IPS-18a (cell line): ENCODE measurements at regions not wholly inside any gene's neighbourhood (a gene's known extent, or its start where the extent isn't known, plus 50 kb on each side); places are given as distances from the start of the nearest gene placed in this dataset.

ENCODE experiments used
- H3K27ac ChIP-seq: one replicate; pipeline ENCODE4 v1.5.1; 2013; ENCODE audit warnings: low read length
- H3K27me3 ChIP-seq: one replicate; pipeline ENCODE4 v1.6.1; 2013; ENCODE audit warnings: mild to moderate bottlenecking, low read length; ENCODE audit not compliant: control insufficient read depth, insufficient read depth
- H3K36me3 ChIP-seq: one replicate; pipeline ENCODE4 v1.6.1; 2013; ENCODE audit warnings: low read depth, low read length; ENCODE audit not compliant: control insufficient read depth
- H3K4me1 ChIP-seq: one replicate; pipeline ENCODE4 v1.6.1; 2013; ENCODE audit warnings: low read depth, low read length; ENCODE audit not compliant: control insufficient read depth
- H3K4me3 ChIP-seq: one replicate; pipeline ENCODE4 v1.5.1; 2013; ENCODE audit warnings: low read length
- H3K9ac ChIP-seq: one replicate; pipeline ENCODE4 v1.6.1; 2013; ENCODE audit warnings: mild to moderate bottlenecking, low read length, moderate library complexity
- H3K9me3 ChIP-seq: one replicate; pipeline ENCODE4 v1.6.1; 2013; ENCODE audit warnings: low read depth, low read length; ENCODE audit not compliant: control insufficient read depth

- Histone ChIP-seq H3K9ac (no peak overlapping the region), H3K4me1 (no peaks in the 10 kb centered on the region), H3K27ac (no peak overlapping the region), H3K27me3 (no peaks in the 10 kb centered on the region), H3K9me3 (no peaks in the 10 kb centered on the region), H3K4me3 (no peak overlapping the region), H3K36me3 (no peaks in the 10 kb centered on the region)
Measured at GRCh38 chr14:66085224-66085623, 400.9 kb upstream of the CCDC196 start.

DNA sequence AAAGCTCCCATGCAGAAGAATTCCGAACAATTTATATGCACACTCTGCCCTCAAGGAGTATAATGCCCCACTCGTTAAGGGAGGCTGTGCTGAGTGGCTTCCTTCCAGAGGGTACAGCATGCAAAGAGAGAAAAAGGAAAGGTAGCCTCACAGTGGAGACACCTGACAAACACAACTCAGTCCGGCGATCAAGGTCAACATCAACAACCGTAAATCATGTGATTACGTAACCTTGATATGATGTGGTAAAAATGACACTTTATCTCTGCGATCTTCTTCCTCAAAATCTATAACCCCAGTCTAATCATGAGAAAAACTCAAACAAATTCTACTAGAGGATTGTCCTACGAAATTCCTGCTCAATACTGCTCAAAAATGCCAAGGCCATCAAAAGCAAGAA is 400.5 kb upstream of the CCDC196 start:
- H3K27me3 ChIP-seq: no peaks in the 10 kb centered on the region
- no peaks in the 10 kb centered on the region for H3K4me1 ChIP-seq
- H3K9ac ChIP-seq: no peak overlapping the region
- H3K36me3 ChIP-seq: no peaks in the 10 kb centered on the region
- H3K27ac ChIP-seq: no peak overlapping the region
- no peaks in the 10 kb centered on the region for H3K9me3 ChIP-seq
- H3K4me3 ChIP-seq: no peak overlapping the region

GRCh38 chr14:66087231-66087630 is 398.9 kb upstream of the CCDC196 start:
- H3K9me3 ChIP-seq: no peaks in the 10 kb centered on the region
- no peaks in the 10 kb centered on the region for H3K36me3 ChIP-seq
- H3K27me3 ChIP-seq: no peaks in the 10 kb centered on the region
- H3K9ac ChIP-seq: no peak overlapping the region
- H3K27ac ChIP-seq: no peak overlapping the region
- H3K4me3 ChIP-seq: no peak overlapping the region
- no peaks in the 10 kb centered on the region for H3K4me1 ChIP-seq

DNA sequence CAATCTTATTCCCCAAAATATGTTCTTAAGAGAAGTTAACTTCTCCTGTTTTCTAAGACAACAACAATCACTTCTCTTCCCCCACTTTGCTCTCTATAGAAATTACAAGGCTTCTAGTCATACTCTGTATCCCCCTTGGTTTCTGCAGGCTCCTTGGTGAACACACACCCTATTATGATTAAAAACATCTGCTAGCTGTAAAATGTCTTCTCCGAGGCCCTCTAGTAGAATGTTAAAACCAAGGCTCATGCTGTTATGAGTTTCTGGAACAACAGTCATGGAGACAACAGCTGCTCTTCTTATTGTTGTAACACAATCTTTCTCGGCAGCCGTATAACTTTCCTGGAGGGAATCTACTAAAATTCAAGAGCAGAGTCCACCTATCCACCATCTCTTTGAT is 397.5 kb upstream of the CCDC196 start:
- Histone ChIP-seq H3K36me3 (no peaks in the 10 kb centered on the region), H3K9ac (no peak overlapping the region)

GRCh38 chr14:66092206-66092605 is 394.0 kb upstream of the CCDC196 start:
- H3K27ac ChIP-seq: no peak overlapping the region
- H3K36me3 ChIP-seq: no peaks in the 10 kb centered on the region
- H3K9me3 ChIP-seq: no peaks in the 10 kb centered on the region
- H3K27me3 ChIP-seq: no peaks in the 10 kb centered on the region
- H3K4me3 ChIP-seq: no peak overlapping the region
- no peak overlapping the region for H3K9ac ChIP-seq
- H3K4me1 ChIP-seq: peaks cover 5% of the 10 kb centered on the region

More for the DNA sequence above, 397.5 kb upstream of the CCDC196 start:
- Histone ChIP-seq H3K9me3 (no peaks in the 10 kb centered on the region), H3K27ac (no peak overlapping the region), H3K4me3 (no peak overlapping the region), H3K27me3 (no peaks in the 10 kb centered on the region), H3K4me1 (no peaks in the 10 kb centered on the region)

GRCh38 chr14:66092748-66093147 is 393.4 kb upstream of the CCDC196 start:
- Histone ChIP-seq H3K4me1 (peaks cover 5% of the 10 kb centered on the region), H3K9ac (no peak overlapping the region), H3K27me3 (no peaks in the 10 kb centered on the region), H3K9me3 (no peaks in the 10 kb centered on the region), H3K4me3 (no peak overlapping the region), H3K27ac (no peak overlapping the region), H3K36me3 (no peaks in the 10 kb centered on the region)

DNA sequence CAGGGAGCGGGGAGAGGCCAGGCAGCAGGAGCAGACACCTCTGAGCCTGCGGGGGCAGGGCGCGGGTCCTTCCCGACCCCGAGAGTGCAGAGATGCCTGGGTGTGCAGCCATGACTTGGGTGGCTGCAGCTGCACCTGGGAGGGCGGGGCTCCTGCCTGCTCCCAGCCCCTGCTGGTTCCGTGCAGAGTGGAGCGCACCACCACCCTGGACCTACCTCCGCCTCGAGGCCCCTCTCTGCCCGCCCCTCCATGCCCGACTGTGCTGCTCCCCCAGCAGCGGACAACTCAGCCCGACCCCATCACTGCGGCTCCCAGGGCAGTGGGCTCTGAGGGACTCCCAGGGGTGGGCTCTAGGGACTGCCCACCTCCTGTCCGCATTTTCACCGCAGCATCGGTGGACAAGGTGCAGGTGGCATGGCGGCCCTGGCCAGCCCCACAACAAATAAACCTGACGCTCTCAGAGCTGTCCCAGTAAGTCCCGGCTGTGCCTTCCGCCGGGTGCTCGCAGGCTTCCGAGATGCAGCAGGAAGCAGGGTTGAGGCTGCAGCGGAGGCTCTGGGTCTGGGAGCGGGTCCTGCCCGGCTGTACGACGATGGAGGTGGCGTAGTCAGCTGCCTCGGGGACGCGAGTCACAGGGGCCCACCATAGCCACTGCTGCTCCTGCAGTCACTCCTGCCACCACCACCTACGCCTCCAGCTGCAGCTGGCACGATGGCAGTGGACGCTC is 392.0 kb upstream of the CCDC196 start:
- Histone ChIP-seq H3K9me3 (no peaks in the 10 kb centered on the region), H3K4me3 (no peak overlapping the region), H3K9ac (no peak overlapping the region), H3K27me3 (no peaks in the 10 kb centered on the region), H3K27ac (no peak overlapping the region), H3K36me3 (no peaks in the 10 kb centered on the region), H3K4me1 (peaks cover 5% of the 10 kb centered on the region)

DNA sequence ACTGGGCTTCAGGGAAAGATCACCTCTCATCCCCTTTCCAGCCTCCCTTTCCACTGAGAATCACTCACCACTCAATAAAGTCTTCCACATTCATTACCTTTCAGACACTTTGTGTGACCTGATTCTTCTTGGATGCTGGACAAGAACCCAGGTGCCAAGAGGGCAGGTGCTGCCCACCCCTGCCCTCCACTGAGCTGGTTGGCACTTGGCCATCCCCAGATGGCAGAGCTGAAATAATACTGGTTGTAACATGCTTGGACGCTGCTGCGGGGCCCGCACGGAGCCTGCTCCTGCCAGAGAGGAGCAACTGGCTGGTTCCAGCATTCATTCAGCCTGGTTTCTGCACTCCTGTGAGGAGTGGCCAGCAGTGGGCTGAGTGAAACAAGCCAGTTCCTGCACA is 386.7 kb upstream of the CCDC196 start:
- no peaks in the 10 kb centered on the region for H3K9me3 ChIP-seq
- H3K4me1 ChIP-seq: peaks cover 5% of the 10 kb centered on the region
- no peak overlapping the region for H3K4me3 ChIP-seq
- H3K9ac ChIP-seq: no peak overlapping the region
- H3K27ac ChIP-seq: no peak overlapping the region
- no peaks in the 10 kb centered on the region for H3K36me3 ChIP-seq
- no peaks in the 10 kb centered on the region for H3K27me3 ChIP-seq

GRCh38 chr14:66099931-66100330 is 386.2 kb upstream of the CCDC196 start:
- H3K27ac ChIP-seq: no peak overlapping the region
- peaks cover 5% of the 10 kb centered on the region for H3K4me1 ChIP-seq
- H3K9ac ChIP-seq: no peak overlapping the region
- no peaks in the 10 kb centered on the region for H3K27me3 ChIP-seq
- H3K36me3 ChIP-seq: no peaks in the 10 kb centered on the region
- H3K9me3 ChIP-seq: no peaks in the 10 kb centered on the region
- H3K4me3 ChIP-seq: no peak overlapping the region

DNA sequence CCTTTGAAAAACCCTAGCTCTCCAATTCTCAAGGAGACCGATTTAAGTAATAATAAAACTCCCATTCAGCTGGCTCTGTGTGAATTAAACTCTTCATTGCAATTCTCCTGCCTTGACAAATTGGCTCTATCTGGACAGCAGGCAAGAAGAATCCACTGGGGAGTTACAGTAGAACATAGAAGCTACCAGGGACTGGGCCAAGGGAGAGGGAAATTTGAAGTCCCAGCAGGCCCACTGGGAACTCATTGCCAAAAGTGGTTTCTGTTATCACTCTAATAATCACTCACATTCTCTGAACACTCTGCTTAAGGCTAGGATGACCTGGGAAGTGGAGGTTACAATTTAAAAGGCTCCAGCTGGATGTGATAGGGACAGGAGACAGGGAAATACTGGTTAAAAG is 384.5 kb upstream of the CCDC196 start:
- H3K4me1 ChIP-seq: no peaks in the 10 kb centered on the region
- H3K9me3 ChIP-seq: no peaks in the 10 kb centered on the region
- H3K27ac ChIP-seq: no peak overlapping the region
- H3K9ac ChIP-seq: no peak overlapping the region
- H3K36me3 ChIP-seq: no peaks in the 10 kb centered on the region
- no peak overlapping the region for H3K4me3 ChIP-seq
- H3K27me3 ChIP-seq: no peaks in the 10 kb centered on the region

DNA sequence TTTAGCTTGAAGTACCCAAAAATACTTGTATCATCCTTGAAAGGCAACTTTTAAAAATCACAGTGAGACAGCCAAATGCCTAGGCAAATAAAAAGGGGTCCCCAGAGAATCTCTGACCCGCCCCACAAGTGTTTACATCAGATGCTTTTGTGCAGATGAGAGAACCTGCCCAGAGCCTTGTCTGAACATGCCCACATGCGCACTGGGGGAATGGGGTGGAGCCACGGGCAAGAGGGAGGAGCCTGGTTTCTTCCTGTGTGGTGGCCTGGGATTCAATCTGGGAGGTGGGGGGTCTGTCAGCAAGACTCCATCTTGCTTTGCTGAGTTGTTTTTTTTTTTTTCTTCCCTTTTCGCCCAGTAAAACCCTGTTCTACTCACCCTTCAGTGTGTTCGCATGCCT is 381.7 kb upstream of the CCDC196 start:
- Histone ChIP-seq H3K9me3 (no peaks in the 10 kb centered on the region), H3K27ac (no peak overlapping the region), H3K4me1 (no peaks in the 10 kb centered on the region), H3K27me3 (no peaks in the 10 kb centered on the region), H3K9ac (no peak overlapping the region), H3K4me3 (no peak overlapping the region), H3K36me3 (no peaks in the 10 kb centered on the region)

DNA sequence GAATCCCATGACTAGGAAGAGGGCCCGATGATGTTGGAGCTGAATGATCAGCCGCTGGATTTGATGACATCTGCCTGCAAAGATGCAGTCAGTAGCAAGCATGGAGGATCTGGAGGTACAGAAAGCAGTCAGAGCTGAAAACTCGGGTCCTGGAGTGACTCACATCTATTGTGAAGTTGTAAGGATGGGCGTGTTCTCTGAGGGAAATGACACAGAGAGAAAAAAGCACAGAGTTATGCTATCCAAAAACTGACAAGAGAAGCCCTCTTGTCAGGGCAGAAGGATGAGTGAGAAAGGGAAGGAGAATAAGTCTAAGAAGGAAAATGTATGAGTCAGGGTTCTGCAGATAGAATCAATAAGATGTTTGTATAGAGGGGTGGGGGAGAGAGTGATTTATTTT is 380.4 kb upstream of the CCDC196 start:
- no peaks in the 10 kb centered on the region for H3K27me3 ChIP-seq
- H3K27ac ChIP-seq: no peak overlapping the region
- H3K4me3 ChIP-seq: no peak overlapping the region
- no peaks in the 10 kb centered on the region for H3K4me1 ChIP-seq
- no peaks in the 10 kb centered on the region for H3K9me3 ChIP-seq
- no peak overlapping the region for H3K9ac ChIP-seq
- H3K36me3 ChIP-seq: no peaks in the 10 kb centered on the region
